H1 (cell line): ENCODE measurements at regions not wholly inside any gene's neighbourhood (a gene's known extent, or its start where the extent isn't known, plus 50 kb on each side); places are given as distances from the start of the nearest gene placed in this dataset.

ENCODE experiments used
- CREB1 ChIP-seq: IDR thresholded peaks from 2 replicates; pipeline ENCODE4 v1.6.1; 2012; ENCODE audit warnings: inconsistent platforms
- CTCF ChIP-seq, 3 experiments: IDR thresholded peaks; 1 replicate in 2 of 3; 2 replicates in 1 of 3; pipeline versions ENCODE4 v1.5.1 to v1.6.1; 2011; ENCODE audit warnings: low read length in 3 of 3, mild to moderate bottlenecking in 3 of 3, inconsistent platforms in 2 of 3, low read depth in 1 of 3, moderate library complexity in 1 of 3; ENCODE audit not compliant: insufficient read depth in 1 of 3; ENCODE audit errors: control extremely low read depth in 1 of 3
- EZH2 ChIP-seq: fragments of 200-600 bp; sonication (generic); IDR thresholded peaks from 2 replicates; pipeline ENCODE4 v1.7.1; 2012; ENCODE audit warnings: low read depth, mild to moderate bottlenecking, moderate library complexity, low read length, inconsistent platforms; ENCODE audit not compliant: severe bottlenecking
- JUN ChIP-seq: IDR thresholded peaks from 2 replicates; pipeline ENCODE4 v1.6.1; 2011; ENCODE audit warnings: low read depth, mild to moderate bottlenecking, improper control_type of control experiment, low read length
- KDM5A ChIP-seq: fragments of 200-600 bp; IDR thresholded peaks from 2 replicates; pipeline ENCODE4 v1.7.1; 2012; ENCODE audit warnings: mild to moderate bottlenecking, low read length, inconsistent platforms, mixed read lengths
- SP1 ChIP-seq: IDR thresholded peaks from 2 replicates; pipeline ENCODE4 v1.6.1; 2011; ENCODE audit warnings: low read depth, low read length
- ZNF274 ChIP-seq: IDR thresholded peaks from 2 replicates; pipeline ENCODE4 v1.7.0; 2012; ENCODE audit warnings: low read length, borderline replicate concordance; ENCODE audit errors: extremely low read depth

GRCh38 chr14:27605282-27605681 is 1007.4 kb upstream of the NOVA1 start:
- TF ChIP-seq CREB1 (no peak), CTCF (IDR thresholded peaks at IDR 0.05; ENCODE audit: control extremely low read depth in 1 of 3, insufficient read depth in 1 of 3, low read depth in 1 of 3, low read length in 3 of 3) (no peak), EZH2 (no peak), JUN (no peak), KDM5A (no peak), ZNF274 (no peak), SP1 (no peak)
